ENCODE measurements at regions not wholly inside any gene's neighbourhood (a gene's known extent, or its start where the extent isn't known, plus 50 kb on each side); places are given as distances from the start of the nearest gene placed in this dataset.

GRCh38 chr9:120182011-120182410 lies 398.0 kb downstream of the CDK5RAP2 start:
- no peaks in the 10 kb centered on the region for H3K4me1 ChIP-seq
- no peak overlapping the region for H3K27ac ChIP-seq
- intact Hi-C loops (cut with DNase I): no loop called here
- no peaks in the 10 kb centered on the region for H3K9me3 ChIP-seq
- H3K4me3 ChIP-seq: no peak overlapping the region
- peak; percentile 34 to 91 for DNase-seq (ENCODE audit: extremely low spot score in 2 of 2)
- TF ChIP-seq POLR2A (IDR thresholded peaks at IDR 0.05) (no peak), CTCF (IDR thresholded peaks at IDR 0.05) (no peak), POLR2AphosphoS5 (IDR thresholded peaks at IDR 0.05; ENCODE audit: insufficient read depth in 1 of 2, low read depth in 1 of 2) (no peak)
- no peaks in the 10 kb centered on the region for H3K36me3 ChIP-seq
- H3K27me3 ChIP-seq: no peaks in the 10 kb centered on the region

- H3K27me3 ChIP-seq: no peaks in the 10 kb centered on the region
- intact Hi-C loops (cut with DNase I): no loop called here
- no peak overlapping the region for H3K27ac ChIP-seq
- H3K9me3 ChIP-seq: no peaks in the 10 kb centered on the region
- no peak for TF ChIP-seq CTCF (IDR thresholded peaks at IDR 0.05)
- TF ChIP-seq POLR2A (IDR thresholded peaks at IDR 0.05): no peak
- no peak for TF ChIP-seq POLR2AphosphoS5 (IDR thresholded peaks at IDR 0.05; ENCODE audit: insufficient read depth in 1 of 2, low read depth in 1 of 2)
- no peak overlapping the region for H3K4me3 ChIP-seq
- H3K36me3 ChIP-seq: no peaks in the 10 kb centered on the region
- DNase-seq (ENCODE audit: extremely low spot score in 2 of 2): no peak
- no peaks in the 10 kb centered on the region for H3K4me1 ChIP-seq
These were observed 402.8 kb downstream of the CDK5RAP2 start for GRCh38 chr9:120177121-120177520.

GRCh38 chr9:120175031-120175430 lies 404.9 kb downstream of the CDK5RAP2 start:
- intact Hi-C loops (cut with DNase I): no loop called here

GRCh38 chr9:120161776-120162175 lies 418.2 kb downstream of the CDK5RAP2 start:
- peak in 1 of 2 donors; percentile 34 for DNase-seq (ENCODE audit: extremely low spot score in 2 of 2)
- no peaks in the 10 kb centered on the region for H3K4me1 ChIP-seq
- intact Hi-C loops (cut with DNase I): no loop called here

More at GRCh38 chr9:120175031-120175430, 404.9 kb downstream of the CDK5RAP2 start:
- Histone ChIP-seq H3K36me3 (no peaks in the 10 kb centered on the region), H3K4me3 (no peak overlapping the region), H3K27me3 (no peaks in the 10 kb centered on the region), H3K27ac (no peak overlapping the region), H3K4me1 (no peaks in the 10 kb centered on the region), H3K9me3 (no peaks in the 10 kb centered on the region)
- TF ChIP-seq POLR2A (IDR thresholded peaks at IDR 0.05): no peak
- no peak for TF ChIP-seq POLR2AphosphoS5 (IDR thresholded peaks at IDR 0.05; ENCODE audit: insufficient read depth in 1 of 2, low read depth in 1 of 2)
- no peak for TF ChIP-seq CTCF (IDR thresholded peaks at IDR 0.05)
- peak; percentile 25 to 32 for DNase-seq (ENCODE audit: extremely low spot score in 2 of 2)

More at GRCh38 chr9:120161776-120162175, 418.2 kb downstream of the CDK5RAP2 start:
- TF ChIP-seq CTCF (IDR thresholded peaks at IDR 0.05) (no peak), POLR2A (IDR thresholded peaks at IDR 0.05) (no peak), POLR2AphosphoS5 (IDR thresholded peaks at IDR 0.05; ENCODE audit: insufficient read depth in 1 of 2, low read depth in 1 of 2) (no peak)
- Histone ChIP-seq H3K27me3 (no peaks in the 10 kb centered on the region), H3K9me3 (no peaks in the 10 kb centered on the region), H3K36me3 (no peaks in the 10 kb centered on the region), H3K4me3 (no peak overlapping the region), H3K27ac (no peak overlapping the region)
